Neural cell (in vitro differentiated cells): ENCODE measurements at regions not wholly inside any gene's neighbourhood (a gene's known extent, or its start where the extent isn't known, plus 50 kb on each side); places are given as distances from the start of the nearest gene placed in this dataset.

Experiments used
- H2AFZ ChIP-seq: fragments of 200-600, 300-800 bp; sonication (generic), shearing (Covaris generic); 2 replicates; pipeline ENCODE4 v1.6.0; 2014; ENCODE audit warnings: low read depth, mild to moderate bottlenecking, antibody characterized with exemption, low read length, moderate library complexity
- H3F3A ChIP-seq: fragments of 200-600 bp; shearing (Covaris generic); 2 replicates; pipeline ENCODE4 v1.6.1; 2016; ENCODE audit warnings: mild to moderate bottlenecking, moderate library complexity, mixed read lengths, antibody characterized with exemption, low read length; ENCODE audit not compliant: insufficient read depth, poor library complexity, severe bottlenecking
- H3K27ac ChIP-seq: fragments of 200-600, 300-800 bp; sonication (generic), shearing (Covaris generic); 2 replicates; pipeline ENCODE4 v1.5.1; 2014; ENCODE audit warnings: mild to moderate bottlenecking, low read length, moderate library complexity
- H3K27me3 ChIP-seq: fragments of 300-800, 200-600 bp; sonication (generic), shearing (Covaris generic); 2 replicates; pipeline ENCODE4 v1.6.0; 2014; ENCODE audit warnings: mild to moderate bottlenecking, low read depth, low read length, moderate library complexity; ENCODE audit not compliant: insufficient read depth
- H3K36me3 ChIP-seq: fragments of 300-800, 200-600 bp; sonication (generic), shearing (Covaris generic); 2 replicates; pipeline ENCODE4 v1.5.1; 2014; ENCODE audit warnings: mild to moderate bottlenecking, antibody characterized with exemption, low read length, moderate library complexity; ENCODE audit not compliant: insufficient read depth
- H3K4me2 ChIP-seq: fragments of 300-800, 200-600 bp; sonication (generic), shearing (Covaris generic); 2 replicates; pipeline ENCODE4 v1.6.0; 2014; ENCODE audit warnings: mild to moderate bottlenecking, low read length
- H3K4me3 ChIP-seq: fragments of 300-800, 200-600 bp; sonication (generic), shearing (Covaris generic); 2 replicates; pipeline ENCODE4 v1.5.1; 2014; ENCODE audit warnings: mild to moderate bottlenecking, low read length, moderate library complexity
- H3K79me2 ChIP-seq: fragments of 200-600 bp; shearing (Covaris generic); replicated peaks from 2 replicates; pipeline ENCODE4 v1.6.0; 2014; ENCODE audit warnings: mild to moderate bottlenecking, low read length, moderate library complexity; ENCODE audit not compliant: insufficient read depth
- H3K9ac ChIP-seq: fragments of 300-800, 200-600 bp; sonication (generic), shearing (Covaris generic); 2 replicates; pipeline ENCODE4 v1.6.1; 2016; ENCODE audit warnings: mild to moderate bottlenecking, low read length, mixed read lengths
- H3K9me2 ChIP-seq: fragments of 200-600 bp; shearing (Covaris generic); 2 replicates; pipeline ENCODE4 v1.6.1; 2016; ENCODE audit warnings: mild to moderate bottlenecking, low read length, mixed read lengths; ENCODE audit not compliant: insufficient read depth
- H3K9me3 ChIP-seq: fragments of 200-600, 300-800 bp; sonication (generic), shearing (Covaris generic); 2 replicates; pipeline ENCODE4 v1.6.1; 2016; ENCODE audit warnings: mild to moderate bottlenecking, mixed run types, low read length, moderate library complexity, mixed read lengths
- H4K20me1 ChIP-seq: fragments of 200-600 bp; shearing (Covaris generic); 2 replicates; pipeline ENCODE4 v1.6.1; 2016; ENCODE audit warnings: mild to moderate bottlenecking, mixed run types; ENCODE audit not compliant: insufficient read depth
- CTCF ChIP-seq: fragments of 450-650 bp; IDR thresholded peaks from 2 replicates; pipeline ENCODE4 v1.5.1; 2014; ENCODE audit warnings: antibody characterized with exemption, mild to moderate bottlenecking, moderate library complexity; ENCODE audit not compliant: poor library complexity, severe bottlenecking
- EP300 ChIP-seq: fragments of 450-650 bp; conservative IDR thresholded peaks from 2 replicates; pipeline ENCODE4 v1.6.1; 2014; ENCODE audit warnings: antibody characterized with exemption, mild to moderate bottlenecking, moderate library complexity; ENCODE audit not compliant: poor library complexity, severe bottlenecking
- EZH2 ChIP-seq: fragments of 200-600, 300-800 bp; shearing (Covaris generic), sonication (generic); IDR thresholded peaks from 2 replicates; pipeline ENCODE4 v1.6.1; 2014; ENCODE audit warnings: antibody characterized with exemption, low read length, borderline replicate concordance, mild to moderate bottlenecking; ENCODE audit not compliant: insufficient read depth, poor library complexity, severe bottlenecking
- MXI1 ChIP-seq: fragments of 450-650 bp; conservative IDR thresholded peaks from 2 replicates; pipeline ENCODE4 v1.6.1; 2014; ENCODE audit warnings: antibody characterized with exemption, mild to moderate bottlenecking; ENCODE audit not compliant: poor library complexity, severe bottlenecking
- POLR2AphosphoS5 ChIP-seq: IDR thresholded peaks from 2 replicates; pipeline ENCODE4 v1.6.1; 2012
- RAD21 ChIP-seq: fragments of 450-650 bp; conservative IDR thresholded peaks from 2 replicates; pipeline ENCODE4 v1.6.1; 2014; ENCODE audit warnings: antibody characterized with exemption, mild to moderate bottlenecking, moderate library complexity
- REST ChIP-seq: IDR thresholded peaks from 2 replicates; pipeline ENCODE4 v1.6.1; 2012; ENCODE audit warnings: borderline replicate concordance
- SMC3 ChIP-seq: fragments of 450-650 bp; conservative IDR thresholded peaks from 2 replicates; pipeline ENCODE4 v1.6.1; 2014; ENCODE audit warnings: antibody characterized with exemption, mild to moderate bottlenecking, moderate library complexity; ENCODE audit not compliant: poor library complexity
- TAF1 ChIP-seq: IDR thresholded peaks from 2 replicates; pipeline ENCODE4 v1.6.1; 2012; ENCODE audit warnings: low read depth

- Histone ChIP-seq H3K36me3 (no peaks in the 10 kb centered on the region), H3K4me2 (no peak overlapping the region), H3K9ac (no peak overlapping the region), H3K9me3 (no peaks in the 10 kb centered on the region), H3K27me3 (no peaks in the 10 kb centered on the region), H3K27ac (no peak overlapping the region), H3K4me3 (no peak overlapping the region), H2AFZ (no peak overlapping the region), H3K79me2 (no peaks in the 10 kb centered on the region), H3F3A (no peaks in the 10 kb centered on the region), H4K20me1 (no peaks in the 10 kb centered on the region), H3K9me2 (no peaks in the 10 kb centered on the region)
- no peak for TF ChIP-seq CTCF
- no peak for TF ChIP-seq POLR2AphosphoS5
- no peak for TF ChIP-seq EP300
- no peak for TF ChIP-seq EZH2
- TF ChIP-seq TAF1: no peak
- no peak for TF ChIP-seq REST
- no peak for TF ChIP-seq MXI1
- no peak for TF ChIP-seq SMC3
- TF ChIP-seq RAD21: no peak
Measured at GRCh38 chr13:88674841-88675240, 1003.7 kb downstream of the SLITRK5 start.

GRCh38 chr13:88675347-88675996 lies 1004.3 kb downstream of the SLITRK5 start:
- H3K4me3 ChIP-seq: no peak overlapping the region
- H3K9me2 ChIP-seq: no peaks in the 10 kb centered on the region
- no peak overlapping the region for H3K27ac ChIP-seq
- H3F3A ChIP-seq: no peaks in the 10 kb centered on the region
- H3K9ac ChIP-seq: no peak overlapping the region
- no peaks in the 10 kb centered on the region for H4K20me1 ChIP-seq
- no peaks in the 10 kb centered on the region for H3K27me3 ChIP-seq
- no peaks in the 10 kb centered on the region for H3K79me2 ChIP-seq
- H2AFZ ChIP-seq: no peak overlapping the region
- H3K36me3 ChIP-seq: no peaks in the 10 kb centered on the region
- TF ChIP-seq SMC3 (no peak), RAD21 (no peak), TAF1 (no peak), CTCF (no peak), POLR2AphosphoS5 (no peak), REST (no peak), EZH2 (no peak), EP300 (no peak), MXI1 (no peak)
- no peak overlapping the region for H3K4me2 ChIP-seq
- no peaks in the 10 kb centered on the region for H3K9me3 ChIP-seq
